ENCODE measurements at regions not wholly inside any gene's neighbourhood (a gene's known extent, or its start where the extent isn't known, plus 50 kb on each side); places are given as distances from the start of the nearest gene placed in this dataset.
A peak's percentile ranks its signal among the peaks of the same experiment; 100 is the strongest.

DNA sequence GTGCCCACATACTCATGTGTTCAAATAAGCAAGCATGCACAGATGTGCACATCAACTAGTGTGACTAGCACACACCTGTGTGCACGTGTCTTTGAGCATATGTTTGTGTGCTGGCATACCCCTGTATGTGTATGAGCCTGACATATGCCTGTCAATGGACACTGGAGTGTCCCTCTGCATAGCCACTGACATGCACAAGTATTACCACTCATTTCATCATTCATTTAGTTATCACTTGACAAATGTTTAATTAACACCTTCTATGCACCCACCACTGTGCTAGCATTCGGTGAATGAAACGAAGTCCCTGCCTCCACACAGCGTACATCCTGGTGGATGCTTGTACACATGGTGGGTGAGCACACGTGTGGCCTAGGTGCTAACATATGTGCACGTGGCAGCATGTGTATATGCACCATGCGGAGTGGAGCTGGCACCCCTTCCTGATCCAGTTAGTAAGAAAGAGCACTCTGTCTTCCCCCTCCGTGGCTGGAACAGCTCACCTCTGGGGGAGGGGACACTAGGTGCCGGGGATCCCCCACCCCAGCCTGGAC lies 112.0 kb downstream of the CHST1 start:
- H3K9ac ChIP-seq (ENCODE audit: extremely low read depth, insufficient read length, low read length) = no peak overlapping the region
- no peak overlapping the region for H4K91ac ChIP-seq (ENCODE audit: insufficient read length, low read depth, low read length)
- H3K4me1 ChIP-seq (ENCODE audit: insufficient read depth, low read length) = no peaks in the 10 kb centered on the region
- no peak overlapping the region for H3K4ac ChIP-seq (ENCODE audit: low read depth, low read length)
- H2BK12ac ChIP-seq (ENCODE audit: insufficient read length, low read depth, low read length) = no peak overlapping the region
- no peak overlapping the region for H3K4me2 ChIP-seq (ENCODE audit: insufficient read depth, insufficient read length, low read length)
- no peaks in the 10 kb centered on the region for H4K20me1 ChIP-seq (ENCODE audit: control insufficient read depth, insufficient read depth, insufficient read length)
- H2BK120ac ChIP-seq (ENCODE audit: low read depth, low read length, poor library complexity, severe bottlenecking) = no peak overlapping the region
- no peaks in the 10 kb centered on the region for H3K79me1 ChIP-seq (ENCODE audit: insufficient read depth, low read depth, low read length, poor library complexity, severe bottlenecking)
- no peak overlapping the region for H3K4me3 Mint-ChIP-seq
- H3K27ac ChIP-seq (ENCODE audit: insufficient read length, low read depth, low read length) = no peak overlapping the region
- H3K36me3 Mint-ChIP-seq (ENCODE audit: insufficient read depth in 1 of 3, low read depth in 3 of 3) = peaks cover 2 to 10% (median 3%) of the 10 kb centered on the region in 3 experiments; a peak in 4 of 7 replicates
- H3K56ac ChIP-seq (ENCODE audit: insufficient read length, low read depth, low read length) = no peak overlapping the region
- no peak overlapping the region for H2AK5ac ChIP-seq (ENCODE audit: insufficient read length, low read length)
- WGBS (ENCODE audit: extremely low coverage, insufficient read length, low lambda C conversion rate) = no CpG with 5 or more reads among the region's 9 CpGs
- peaks cover 2% of the 10 kb centered on the region for H3K27me3 Mint-ChIP-seq (ENCODE audit: low read depth)
- H2BK5ac ChIP-seq (ENCODE audit: insufficient read length, low read length) = no peak overlapping the region
- no peak overlapping the region for H4K8ac ChIP-seq (replicated peaks; ENCODE audit: insufficient read length, low read depth, low read length)
- no peaks in the 10 kb centered on the region; a peak in 3 of 5 replicates for H3K9me3 Mint-ChIP-seq
- H3K27me3 ChIP-seq (ENCODE audit: insufficient read depth, low read length) = no peaks in the 10 kb centered on the region
- no peaks in the 10 kb centered on the region for H3K9me3 ChIP-seq (ENCODE audit: control insufficient read depth, low read depth, low read length)
- H3K23me2 ChIP-seq (ENCODE audit: insufficient read length, low read depth, low read length, poor library complexity, severe bottlenecking) = no peaks in the 10 kb centered on the region
- no peak overlapping the region for H2BK15ac ChIP-seq (ENCODE audit: low read depth, low read length)
- TF ChIP-seq, protein P1, sequence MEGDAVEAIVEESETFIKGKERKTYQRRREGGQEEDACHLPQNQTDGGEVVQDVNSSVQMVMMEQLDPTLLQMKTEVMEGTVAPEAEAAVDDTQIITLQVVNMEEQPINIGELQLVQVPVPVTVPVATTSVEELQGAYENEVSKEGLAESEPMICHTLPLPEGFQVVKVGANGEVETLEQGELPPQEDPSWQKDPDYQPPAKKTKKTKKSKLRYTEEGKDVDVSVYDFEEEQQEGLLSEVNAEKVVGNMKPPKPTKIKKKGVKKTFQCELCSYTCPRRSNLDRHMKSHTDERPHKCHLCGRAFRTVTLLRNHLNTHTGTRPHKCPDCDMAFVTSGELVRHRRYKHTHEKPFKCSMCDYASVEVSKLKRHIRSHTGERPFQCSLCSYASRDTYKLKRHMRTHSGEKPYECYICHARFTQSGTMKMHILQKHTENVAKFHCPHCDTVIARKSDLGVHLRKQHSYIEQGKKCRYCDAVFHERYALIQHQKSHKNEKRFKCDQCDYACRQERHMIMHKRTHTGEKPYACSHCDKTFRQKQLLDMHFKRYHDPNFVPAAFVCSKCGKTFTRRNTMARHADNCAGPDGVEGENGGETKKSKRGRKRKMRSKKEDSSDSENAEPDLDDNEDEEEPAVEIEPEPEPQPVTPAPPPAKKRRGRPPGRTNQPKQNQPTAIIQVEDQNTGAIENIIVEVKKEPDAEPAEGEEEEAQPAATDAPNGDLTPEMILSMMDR (conservative IDR thresholded peaks at IDR 0.05) = no peak
- H3K18ac ChIP-seq (ENCODE audit: insufficient read length, low read depth, low read length) = no peak overlapping the region
- no peak overlapping the region for H3T11ph ChIP-seq (ENCODE audit: low read length)
- H3K23ac ChIP-seq (ENCODE audit: insufficient read length, low read depth, low read length) = no peak overlapping the region
- no peak overlapping the region for H2AFZ ChIP-seq (ENCODE audit: low read length)
- DNase-seq = no peak
- no peak overlapping the region for H2BK20ac ChIP-seq (ENCODE audit: low read depth, low read length, poor library complexity, severe bottlenecking)
- H3K14ac ChIP-seq (ENCODE audit: insufficient read depth, low read length) = no peak overlapping the region
- no peaks in the 10 kb centered on the region for H3K79me2 ChIP-seq (ENCODE audit: insufficient read depth, low read length)
- peaks cover 5 to 12% of the 10 kb centered on the region in 2 experiments for H3K4me1 Mint-ChIP-seq
- H3K27ac Mint-ChIP-seq = peak overlapping the region in 1 of 3 experiments; percentile 22; a peak in 1 of 7 replicates
- H4K5ac ChIP-seq (ENCODE audit: insufficient read length, low read depth, low read length) = no peak overlapping the region

Data from H9 (cell line).